ENCODE measurements at regions not wholly inside any gene's neighbourhood (a gene's known extent, or its start where the extent isn't known, plus 50 kb on each side); places are given as distances from the start of the nearest gene placed in this dataset.

DNA sequence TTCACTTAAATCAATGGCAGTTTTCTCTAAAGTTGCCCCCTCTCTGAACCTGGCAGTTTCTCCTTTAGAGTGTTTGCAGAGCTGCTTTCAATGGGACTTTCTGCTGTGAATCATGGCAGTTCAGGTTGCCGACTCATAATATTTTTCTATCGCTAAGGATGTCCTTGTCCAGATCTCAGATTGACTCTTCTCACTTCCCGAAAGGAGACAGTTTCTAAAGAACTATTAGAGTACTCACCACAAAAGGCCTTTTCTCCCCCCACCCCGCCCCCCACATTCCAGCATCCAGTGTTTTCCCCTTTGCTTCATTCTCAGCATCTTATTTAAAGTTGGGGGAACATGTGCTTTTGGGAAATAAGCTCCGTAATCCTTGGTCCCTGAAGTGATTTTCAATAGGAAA lies 443.5 kb upstream of the KLF4 start:
- Histone ChIP-seq H3K9me2 (replicated peaks; ENCODE audit: control insufficient read depth, low read length) (no peaks in the 10 kb centered on the region), H3K4me3 (ENCODE audit: low read length) (no peak overlapping the region), H3K36me3 (ENCODE audit: control insufficient read depth, low read length) (no peaks in the 10 kb centered on the region), H3K27ac (ENCODE audit: low read depth, low read length) (no peak overlapping the region), H3K4me2 (ENCODE audit: low read length) (no peak overlapping the region), H3K9me3 (ENCODE audit: control insufficient read depth, insufficient read depth, low read length) (no peaks in the 10 kb centered on the region), H3F3A (ENCODE audit: control insufficient read depth, insufficient read depth) (no peaks in the 10 kb centered on the region), H3K4me1 (ENCODE audit: control insufficient read depth, low read length) (no peaks in the 10 kb centered on the region), H3K27me3 (ENCODE audit: control insufficient read depth, low read length) (0 out of 2 replicates have a peak, but pooled peaks cover 2% of the 10 kb centered on the region), H3K79me2 (ENCODE audit: control insufficient read depth, low read length) (no peaks in the 10 kb centered on the region), H4K20me1 (ENCODE audit: control insufficient read depth, insufficient read depth, low read depth, low read length) (no peaks in the 10 kb centered on the region)
- no peak for TF ChIP-seq EZH2phosphoT487 (IDR thresholded peaks at IDR 0.05; ENCODE audit: borderline replicate concordance, low read length)
- no peak for TF ChIP-seq CTCF (IDR thresholded peaks at IDR 0.05; ENCODE audit: low read depth, low read length, poor library complexity, severe bottlenecking)

DNA sequence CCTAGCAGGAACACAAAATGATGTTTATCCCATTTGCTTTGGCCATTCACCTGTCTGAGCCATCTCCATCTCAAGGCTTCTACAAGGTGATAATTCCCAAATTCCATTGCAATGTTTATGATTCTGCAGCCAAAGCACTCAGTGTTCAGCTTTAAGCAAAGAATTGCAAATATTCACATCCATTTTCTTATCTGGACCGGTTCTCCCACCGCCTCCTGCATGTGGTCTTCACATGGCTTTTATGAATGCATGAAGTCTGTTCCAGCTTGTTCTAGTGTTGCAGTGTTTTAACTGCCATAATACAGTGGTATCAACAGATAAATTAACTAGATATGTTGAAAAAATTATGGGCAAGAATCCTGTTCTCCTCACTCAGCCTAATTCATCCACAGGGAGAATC lies 443.0 kb upstream of the KLF4 start:
- Histone ChIP-seq H3K4me3 (ENCODE audit: low read length) (no peak overlapping the region), H3F3A (ENCODE audit: control insufficient read depth, insufficient read depth) (no peaks in the 10 kb centered on the region), H3K4me2 (ENCODE audit: low read length) (no peak overlapping the region), H3K9me2 (replicated peaks; ENCODE audit: control insufficient read depth, low read length) (no peaks in the 10 kb centered on the region), H3K9me3 (ENCODE audit: control insufficient read depth, insufficient read depth, low read length) (no peaks in the 10 kb centered on the region), H4K20me1 (ENCODE audit: control insufficient read depth, insufficient read depth, low read depth, low read length) (no peaks in the 10 kb centered on the region), H3K27ac (ENCODE audit: low read depth, low read length) (no peak overlapping the region), H3K4me1 (ENCODE audit: control insufficient read depth, low read length) (no peaks in the 10 kb centered on the region), H3K36me3 (ENCODE audit: control insufficient read depth, low read length) (no peaks in the 10 kb centered on the region), H3K27me3 (ENCODE audit: control insufficient read depth, low read length) (0 out of 2 replicates have a peak, but pooled peaks cover 2% of the 10 kb centered on the region), H3K79me2 (ENCODE audit: control insufficient read depth, low read length) (no peaks in the 10 kb centered on the region)
- TF ChIP-seq CTCF (IDR thresholded peaks at IDR 0.05; ENCODE audit: low read depth, low read length, poor library complexity, severe bottlenecking), result no peak

DNA sequence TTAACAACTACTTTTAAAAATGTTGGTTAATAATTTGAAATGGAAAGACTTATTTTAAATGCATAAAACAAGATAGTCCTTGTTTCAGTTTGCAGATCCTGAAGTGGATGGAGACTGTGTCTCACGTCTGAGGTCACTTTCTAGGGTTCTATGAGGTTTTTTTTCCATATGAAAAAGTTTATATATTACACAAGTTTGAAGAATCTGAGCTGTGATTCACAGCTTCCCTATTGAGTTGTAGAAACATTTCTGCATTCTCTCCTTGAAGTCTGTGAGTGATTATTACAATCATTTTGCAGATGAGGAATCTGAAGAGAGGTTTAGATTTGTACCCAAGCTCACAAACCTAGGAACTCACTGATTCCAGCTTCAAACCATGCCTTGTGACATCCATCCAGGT lies 442.5 kb upstream of the KLF4 start:
- Histone ChIP-seq H3K4me2 (ENCODE audit: low read length) (no peak overlapping the region), H3K9me2 (replicated peaks; ENCODE audit: control insufficient read depth, low read length) (no peaks in the 10 kb centered on the region), H3K27me3 (ENCODE audit: control insufficient read depth, low read length) (0 out of 2 replicates have a peak, but pooled peaks cover 2% of the 10 kb centered on the region), H3K79me2 (ENCODE audit: control insufficient read depth, low read length) (no peaks in the 10 kb centered on the region), H3K27ac (ENCODE audit: low read depth, low read length) (no peak overlapping the region), H3F3A (ENCODE audit: control insufficient read depth, insufficient read depth) (no peaks in the 10 kb centered on the region), H3K9me3 (ENCODE audit: control insufficient read depth, insufficient read depth, low read length) (no peaks in the 10 kb centered on the region), H4K20me1 (ENCODE audit: control insufficient read depth, insufficient read depth, low read depth, low read length) (no peaks in the 10 kb centered on the region), H3K4me1 (ENCODE audit: control insufficient read depth, low read length) (no peaks in the 10 kb centered on the region), H3K36me3 (ENCODE audit: control insufficient read depth, low read length) (no peaks in the 10 kb centered on the region), H3K4me3 (ENCODE audit: low read length) (no peak overlapping the region)
- no peak for TF ChIP-seq EZH2phosphoT487 (IDR thresholded peaks at IDR 0.05; ENCODE audit: borderline replicate concordance, low read length)

DNA sequence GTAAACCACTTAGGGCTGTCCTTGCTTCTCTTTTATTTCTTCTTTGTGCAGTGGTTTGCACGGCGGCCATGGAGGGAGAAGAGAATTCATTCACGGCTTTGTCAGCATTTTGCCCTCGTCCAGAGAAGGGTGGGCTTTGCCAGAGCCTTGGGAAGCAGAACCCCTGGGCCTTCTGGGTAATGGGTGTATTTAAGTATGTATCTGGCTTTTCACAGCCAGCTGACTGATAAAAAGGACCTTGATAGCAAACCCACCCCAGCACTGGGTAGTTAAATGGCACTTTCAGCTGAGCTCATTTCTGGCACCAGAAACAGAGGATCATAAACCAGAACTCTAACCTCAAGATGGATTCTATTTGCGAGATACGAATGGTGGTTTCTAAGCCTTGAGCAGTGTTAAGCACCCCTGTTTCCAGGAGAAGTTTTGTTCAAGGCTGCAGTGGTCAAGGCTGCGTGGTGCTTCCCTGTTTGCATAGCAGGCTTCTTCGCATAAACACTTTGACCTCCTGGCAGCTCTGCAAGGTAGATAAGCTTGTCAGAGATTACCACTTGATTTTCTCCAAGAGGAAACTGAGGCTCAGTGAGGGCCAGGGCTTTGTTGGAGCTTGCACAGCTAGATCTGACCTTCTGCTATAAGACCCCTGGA lies 441.6 kb upstream of the KLF4 start:
- TF ChIP-seq EZH2phosphoT487 (IDR thresholded peaks at IDR 0.05; ENCODE audit: borderline replicate concordance, low read length), result no peak
- TF ChIP-seq CTCF (IDR thresholded peaks at IDR 0.05; ENCODE audit: low read depth, low read length, poor library complexity, severe bottlenecking), result no peak

More for the DNA sequence above, 441.6 kb upstream of the KLF4 start:
- no peaks in the 10 kb centered on the region for H3F3A ChIP-seq (ENCODE audit: control insufficient read depth, insufficient read depth)
- no peaks in the 10 kb centered on the region for H3K4me1 ChIP-seq (ENCODE audit: control insufficient read depth, low read length)
- H3K9me3 ChIP-seq (ENCODE audit: control insufficient read depth, insufficient read depth, low read length), result no peaks in the 10 kb centered on the region
- no peaks in the 10 kb centered on the region for H3K9me2 ChIP-seq (replicated peaks; ENCODE audit: control insufficient read depth, low read length)
- H3K79me2 ChIP-seq (ENCODE audit: control insufficient read depth, low read length), result no peaks in the 10 kb centered on the region
- H3K27me3 ChIP-seq (ENCODE audit: control insufficient read depth, low read length), result 0 out of 2 replicates have a peak, but pooled peaks cover 2% of the 10 kb centered on the region
- no peak overlapping the region for H3K4me3 ChIP-seq (ENCODE audit: low read length)
- H4K20me1 ChIP-seq (ENCODE audit: control insufficient read depth, insufficient read depth, low read depth, low read length), result no peaks in the 10 kb centered on the region
- H3K27ac ChIP-seq (ENCODE audit: low read depth, low read length), result no peak overlapping the region
- no peak overlapping the region for H3K4me2 ChIP-seq (ENCODE audit: low read length)
- H3K36me3 ChIP-seq (ENCODE audit: control insufficient read depth, low read length), result no peaks in the 10 kb centered on the region
